ENCODE measurements at regions not wholly inside any gene's neighbourhood (a gene's known extent, or its start where the extent isn't known, plus 50 kb on each side); places are given as distances from the start of the nearest gene placed in this dataset.

- Histone ChIP-seq H4K5ac (ENCODE audit: insufficient read length, low read depth, low read length) (no peak overlapping the region), H2BK15ac (ENCODE audit: low read length) (no peak overlapping the region), H3K9me3 (ENCODE audit: insufficient read depth in 2 of 2, low read depth in 1 of 2, low read length in 1 of 2) (no peaks in the 10 kb centered on the region), H3K27ac (ENCODE audit: low read depth, low read length) (no peak overlapping the region), H3K14ac (ENCODE audit: insufficient read length) (no peak overlapping the region), H3K4me1 (replicated peaks in 1 of 4; ENCODE audit: control insufficient read depth in 3 of 4, insufficient read depth in 4 of 4, low read length in 3 of 4) (no peaks in the 10 kb centered on the region; a peak in 1 of 7 replicates), H2BK5ac (ENCODE audit: low read depth, low read length) (no peak overlapping the region), H2BK12ac (ENCODE audit: low read depth, low read length) (no peak overlapping the region), H2AFZ (ENCODE audit: low read length) (no peak overlapping the region), H3K4ac (replicated peaks; ENCODE audit: insufficient read length, low read depth, low read length) (no peak overlapping the region), H3K79me2 (ENCODE audit: control insufficient read depth in 1 of 2, insufficient read depth in 2 of 2, low read length in 2 of 2) (no peaks in the 10 kb centered on the region), H3K4me2 (ENCODE audit: insufficient read depth in 1 of 2, low read depth in 2 of 2, low read length in 2 of 2) (no peak overlapping the region), H2BK120ac (replicated peaks; ENCODE audit: low read depth, low read length) (no peak overlapping the region), H3K36me3 (ENCODE audit: control insufficient read depth in 2 of 4, insufficient read depth in 4 of 4, low read length in 3 of 4) (no peaks in the 10 kb centered on the region), H2AK5ac (ENCODE audit: low read depth, low read length) (no peak overlapping the region), H3K23ac (ENCODE audit: insufficient read length) (no peak overlapping the region), H3K79me1 (ENCODE audit: low read depth, low read length) (no peaks in the 10 kb centered on the region), H3K23me2 (ENCODE audit: low read depth, low read length) (no peaks in the 10 kb centered on the region), H3K18ac (ENCODE audit: extremely low read depth, low read length) (no peak overlapping the region), H3K56ac (replicated peaks; ENCODE audit: insufficient read length, low read depth, low read length) (no peak overlapping the region), H4K20me1 (replicated peaks in 1 of 2; ENCODE audit: control insufficient read depth in 1 of 2, insufficient read depth in 2 of 2, low read length in 2 of 2) (no peaks in the 10 kb centered on the region), H4K8ac (ENCODE audit: extremely low read depth, insufficient read depth, low read length) (no peak overlapping the region), H3K4me3 (ENCODE audit: extremely low read depth in 1 of 4, insufficient read depth in 2 of 4, low read depth in 3 of 4, low read length in 4 of 4) (no peak overlapping the region), H2BK20ac (ENCODE audit: low read length) (no peak overlapping the region), H3K9ac (replicated peaks in 1 of 4; ENCODE audit: extremely low read depth in 1 of 4, low read depth in 3 of 4, low read length in 3 of 4) (no peak overlapping the region), H4K91ac (replicated peaks; ENCODE audit: insufficient read length, low read length) (no peak overlapping the region), H3K27me3 (replicated peaks in 1 of 4; ENCODE audit: control insufficient read depth in 3 of 4, extremely low read depth in 1 of 4, insufficient read depth in 3 of 4, low read length in 3 of 4) (peaks cover 0 to 1% (median 0%) of the 10 kb centered on the region in 4 experiments; a peak in 1 of 7 replicates)
- WGBS, 2 experiments (ENCODE audit: extremely low coverage in 1 of 2, insufficient coverage in 1 of 2, insufficient read length in 1 of 2, insufficient replicate concordance in 2 of 2, low coverage in 1 of 2, low lambda C conversion rate in 2 of 2, missing lambda C conversion rate in 1 of 2): 92% methylated on average over 3 of the region's 3 CpGs; no CpG with 5 or more reads in 1 of the 2 experiments
- CTCF ChIA-PET (ENCODE audit: partially characterized antibody): no interaction called here
- FAIRE-seq: no peak
- POLR2A ChIA-PET (ENCODE audit: partially characterized antibody): no interaction called here
- no peak for DNase-seq (ENCODE audit: low read depth in 1 of 2, low spot score in 2 of 2)
- TF ChIP-seq CBX5 (IDR thresholded peaks at IDR 0.05; ENCODE audit: low read depth, low read length) (no peak), SIRT6 (IDR thresholded peaks at IDR 0.05; ENCODE audit: low read length) (no peak), PHF8 (conservative IDR thresholded peaks at IDR 0.05; ENCODE audit: low read depth, low read length) (no peak), RBBP5 (IDR thresholded peaks at IDR 0.05; ENCODE audit: borderline replicate concordance, low read depth, low read length) (no peak), SP1 (IDR thresholded peaks at IDR 0.05; ENCODE audit: low read depth, low read length) (no peak), HDAC6 (IDR thresholded peaks at IDR 0.05; ENCODE audit: low read depth, low read length) (no peak), CTBP2 (IDR thresholded peaks at IDR 0.05; ENCODE audit: borderline replicate concordance, insufficient read depth, insufficient read length, low read length) (no peak), POLR2A (IDR thresholded peaks at IDR 0.05; ENCODE audit: control extremely low read depth in 1 of 2, low read depth in 2 of 2, low read length in 2 of 2) (no peak), MAFK (IDR thresholded peaks at IDR 0.05; ENCODE audit: low read depth, low read length) (no peak), NANOG (IDR thresholded peaks at IDR 0.05; ENCODE audit: insufficient read depth, low read depth, low read length, poor library complexity, severe bottlenecking) (no peak), FOSL1 (IDR thresholded peaks at IDR 0.05; ENCODE audit: insufficient read depth, low read depth, low read length) (no peak)
These were observed 1188.3 kb upstream of the EPHA6 start for GRCh38 chr3:95626107-95626506.

Measured in H1 (cell line).